GM23338 (cell line): ENCODE measurements at regions not wholly inside any gene's neighbourhood (a gene's known extent, or its start where the extent isn't known, plus 50 kb on each side); places are given as distances from the start of the nearest gene placed in this dataset.

Source experiments
- ATAC-seq: fragments of 200-7000 bp; cut with Tn5 transposase; 3 replicates; pipeline ENCODE4 v1.9.1; 2020
- DNase-seq: peaks from one replicate; pipeline ENCODE4 v3.0.0-alpha.2; 2015; ENCODE audit warnings: low spot score
- H2AFZ ChIP-seq: fragments of 200-600 bp; sonication (generic); 2 replicates; pipeline ENCODE4 v1.8.0; 2016; ENCODE audit warnings: antibody characterized with exemption, mild to moderate bottlenecking, moderate library complexity
- H3F3A ChIP-seq: fragments of 200-600 bp; sonication (generic); replicated peaks from 2 replicates; pipeline ENCODE4 v1.8.0; 2017; ENCODE audit warnings: antibody characterized with exemption, mixed run types, low read depth
- H3K27ac ChIP-seq: fragments of 200-600 bp; sonication (generic); 2 replicates; pipeline ENCODE4 v1.6.1; 2016; ENCODE audit warnings: low read depth
- H3K27me3 ChIP-seq: fragments of 200-600 bp; sonication (generic); 2 replicates; pipeline ENCODE4 v1.8.0; 2016; ENCODE audit warnings: mild to moderate bottlenecking, mixed run types, moderate library complexity; ENCODE audit not compliant: insufficient read depth
- H3K36me3 ChIP-seq: fragments of 200-600 bp; sonication (generic); 2 replicates; pipeline ENCODE4 v1.8.0; 2016; ENCODE audit warnings: mild to moderate bottlenecking; ENCODE audit not compliant: insufficient read depth
- H3K4me1 ChIP-seq: fragments of 200-600 bp; sonication (generic); 2 replicates; pipeline ENCODE4 v1.8.0; 2016; ENCODE audit warnings: mild to moderate bottlenecking, moderate library complexity; ENCODE audit not compliant: insufficient read depth
- H3K4me2 ChIP-seq: fragments of 200-600 bp; sonication (generic); 2 replicates; pipeline ENCODE4 v1.7.1; 2017; ENCODE audit warnings: mixed run types
- H3K4me3 ChIP-seq: fragments of 200-600 bp; sonication (generic); 2 replicates; pipeline ENCODE4 v1.6.1; 2016; ENCODE audit warnings: mixed run types
- H3K79me2 ChIP-seq: fragments of 200-600 bp; sonication (generic); replicated peaks from 2 replicates; pipeline ENCODE4 v1.8.0; 2017; ENCODE audit warnings: mild to moderate bottlenecking; ENCODE audit not compliant: insufficient read depth
- H3K9me2 ChIP-seq: fragments of 200-600 bp; sonication (generic); 2 replicates; pipeline ENCODE4 v1.8.0; 2017; ENCODE audit not compliant: insufficient read depth
- H4K20me1 ChIP-seq: fragments of 200-600 bp; sonication (generic); replicated peaks from 2 replicates; pipeline ENCODE4 v1.8.0; 2017; ENCODE audit warnings: mild to moderate bottlenecking; ENCODE audit not compliant: insufficient read depth
- H3K27ac Mint-ChIP-seq: 2 replicates; pipeline ENCODE4 v1.8.0; 2020; ENCODE audit warnings: inconsistent platforms, mild to moderate bottlenecking, moderate library complexity, mixed read lengths
- H3K27me3 Mint-ChIP-seq: 3 replicates; pipeline ENCODE4 v1.8.0; 2022; ENCODE audit warnings: low read depth, mild to moderate bottlenecking, moderate library complexity, mixed read lengths, inconsistent platforms; ENCODE audit not compliant: insufficient read depth, poor library complexity
- H3K36me3 Mint-ChIP-seq: 3 replicates; pipeline ENCODE4 v1.8.0; 2021; ENCODE audit warnings: low read depth, mild to moderate bottlenecking, inconsistent platforms, moderate library complexity, mixed read lengths
- H3K4me1 Mint-ChIP-seq: 3 replicates; pipeline ENCODE4 v1.8.0; 2020; ENCODE audit warnings: mild to moderate bottlenecking, inconsistent platforms, mixed read lengths
- H3K4me3 Mint-ChIP-seq: 3 replicates; pipeline ENCODE4 v1.8.0; 2021; ENCODE audit warnings: moderate library complexity, mild to moderate bottlenecking, inconsistent platforms, mixed read lengths
- H3K9me3 Mint-ChIP-seq: 3 replicates; pipeline ENCODE4 v1.8.0; 2020; ENCODE audit warnings: moderate library complexity, mild to moderate bottlenecking, inconsistent platforms, mixed read lengths
- EZH2phosphoT487 ChIP-seq: fragments of 200-600 bp; sonication (generic); IDR thresholded peaks from one replicate; pipeline ENCODE4 v1.8.1; 2018; ENCODE audit warnings: antibody characterized with exemption; ENCODE audit not compliant: unreplicated experiment
- NANOG ChIP-seq: IDR thresholded peaks from 2 replicates; pipeline ENCODE4 v1.6.1; 2016; ENCODE audit warnings: antibody characterized with exemption, borderline replicate concordance
- POLR2AphosphoS5 ChIP-seq: IDR thresholded peaks from 2 replicates; pipeline ENCODE4 v1.6.1; 2016; ENCODE audit warnings: antibody characterized with exemption, low read depth
- TF ChIP-seq, protein P1 (sequence below): fragments of 250-450 bp; sonication (Bioruptor Pico); IDR thresholded peaks from 2 replicates; pipeline ENCODE4 v1.5.0; 2020; ENCODE audit warnings: mild to moderate bottlenecking, moderate library complexity
- TF ChIP-seq, protein P2 (sequence below): IDR thresholded peaks from one replicate; pipeline ENCODE4 v1.6.1; 2018; ENCODE audit warnings: antibody characterized with exemption; ENCODE audit not compliant: unreplicated experiment
- TF ChIP-seq, protein P3 (sequence below), 2 experiments: fragments of 200-600 bp in 1 of 2; sonication (generic) in 1 of 2; conservative IDR thresholded peaks; 2 replicates each; pipeline versions ENCODE4 v1.5.1 to v1.6.1; 2016 to 2017; ENCODE audit warnings: antibody characterized with exemption in 2 of 2, low read depth in 2 of 2, mild to moderate bottlenecking in 2 of 2, moderate library complexity in 1 of 2

DNA sequence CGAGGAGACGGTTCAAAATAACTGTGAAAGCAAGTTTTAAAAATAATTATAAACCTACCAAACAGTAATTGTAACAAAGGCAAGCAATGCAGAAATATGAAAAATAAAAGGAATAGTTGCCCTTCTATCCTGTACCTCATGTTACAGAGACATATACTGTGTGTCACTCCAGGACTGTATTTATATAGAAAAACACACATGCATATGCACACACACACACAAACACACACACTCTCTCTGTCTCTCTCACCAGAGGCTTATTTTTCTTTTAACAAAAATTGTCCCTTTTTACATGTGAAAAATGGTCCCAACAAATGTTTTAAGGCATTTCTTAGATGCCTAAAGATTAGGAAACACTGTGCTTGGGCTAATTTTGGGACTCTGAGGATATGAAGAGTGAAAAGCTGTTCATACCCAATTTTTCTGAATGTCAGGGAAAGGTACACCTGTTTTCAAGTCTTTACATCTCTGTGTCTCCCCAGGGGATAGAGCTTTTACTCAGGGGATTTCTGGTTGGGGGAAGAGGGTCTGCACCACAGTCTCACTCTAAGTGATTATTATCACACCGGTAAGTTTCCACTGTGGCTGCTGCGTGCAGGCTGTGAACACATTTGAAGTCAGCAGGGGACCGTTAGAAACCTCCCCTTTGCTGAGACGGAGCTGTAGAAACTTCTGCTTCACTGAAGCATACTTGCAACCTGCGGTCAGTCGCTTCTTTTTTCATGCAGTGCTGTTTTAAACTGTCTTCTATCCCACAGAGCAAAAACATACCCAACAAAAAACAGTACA lies 51.4 kb upstream of the SPAG16 start:
- H3K9me3 Mint-ChIP-seq, result no peaks in the 10 kb centered on the region
- Histone ChIP-seq H4K20me1 (no peaks in the 10 kb centered on the region), H3K27me3 (no peaks in the 10 kb centered on the region), H3K27ac (no peak overlapping the region), H3K9me2 (no peaks in the 10 kb centered on the region), H2AFZ (no peak overlapping the region; the same call in 1 of the 2 replicates), H3K4me3 (no peak overlapping the region), H3K4me1 (peaks cover 23% of the 10 kb centered on the region), H3K79me2 (no peaks in the 10 kb centered on the region), H3F3A (no peaks in the 10 kb centered on the region), H3K4me2 (0 out of 2 replicates have a peak overlapping the region, but pooled peaks have one; percentile 21), H3K36me3 (no peaks in the 10 kb centered on the region)
- TF ChIP-seq POLR2AphosphoS5 (no peak), EZH2phosphoT487 (no peak), NANOG (no peak)
- TF ChIP-seq, protein P1, sequence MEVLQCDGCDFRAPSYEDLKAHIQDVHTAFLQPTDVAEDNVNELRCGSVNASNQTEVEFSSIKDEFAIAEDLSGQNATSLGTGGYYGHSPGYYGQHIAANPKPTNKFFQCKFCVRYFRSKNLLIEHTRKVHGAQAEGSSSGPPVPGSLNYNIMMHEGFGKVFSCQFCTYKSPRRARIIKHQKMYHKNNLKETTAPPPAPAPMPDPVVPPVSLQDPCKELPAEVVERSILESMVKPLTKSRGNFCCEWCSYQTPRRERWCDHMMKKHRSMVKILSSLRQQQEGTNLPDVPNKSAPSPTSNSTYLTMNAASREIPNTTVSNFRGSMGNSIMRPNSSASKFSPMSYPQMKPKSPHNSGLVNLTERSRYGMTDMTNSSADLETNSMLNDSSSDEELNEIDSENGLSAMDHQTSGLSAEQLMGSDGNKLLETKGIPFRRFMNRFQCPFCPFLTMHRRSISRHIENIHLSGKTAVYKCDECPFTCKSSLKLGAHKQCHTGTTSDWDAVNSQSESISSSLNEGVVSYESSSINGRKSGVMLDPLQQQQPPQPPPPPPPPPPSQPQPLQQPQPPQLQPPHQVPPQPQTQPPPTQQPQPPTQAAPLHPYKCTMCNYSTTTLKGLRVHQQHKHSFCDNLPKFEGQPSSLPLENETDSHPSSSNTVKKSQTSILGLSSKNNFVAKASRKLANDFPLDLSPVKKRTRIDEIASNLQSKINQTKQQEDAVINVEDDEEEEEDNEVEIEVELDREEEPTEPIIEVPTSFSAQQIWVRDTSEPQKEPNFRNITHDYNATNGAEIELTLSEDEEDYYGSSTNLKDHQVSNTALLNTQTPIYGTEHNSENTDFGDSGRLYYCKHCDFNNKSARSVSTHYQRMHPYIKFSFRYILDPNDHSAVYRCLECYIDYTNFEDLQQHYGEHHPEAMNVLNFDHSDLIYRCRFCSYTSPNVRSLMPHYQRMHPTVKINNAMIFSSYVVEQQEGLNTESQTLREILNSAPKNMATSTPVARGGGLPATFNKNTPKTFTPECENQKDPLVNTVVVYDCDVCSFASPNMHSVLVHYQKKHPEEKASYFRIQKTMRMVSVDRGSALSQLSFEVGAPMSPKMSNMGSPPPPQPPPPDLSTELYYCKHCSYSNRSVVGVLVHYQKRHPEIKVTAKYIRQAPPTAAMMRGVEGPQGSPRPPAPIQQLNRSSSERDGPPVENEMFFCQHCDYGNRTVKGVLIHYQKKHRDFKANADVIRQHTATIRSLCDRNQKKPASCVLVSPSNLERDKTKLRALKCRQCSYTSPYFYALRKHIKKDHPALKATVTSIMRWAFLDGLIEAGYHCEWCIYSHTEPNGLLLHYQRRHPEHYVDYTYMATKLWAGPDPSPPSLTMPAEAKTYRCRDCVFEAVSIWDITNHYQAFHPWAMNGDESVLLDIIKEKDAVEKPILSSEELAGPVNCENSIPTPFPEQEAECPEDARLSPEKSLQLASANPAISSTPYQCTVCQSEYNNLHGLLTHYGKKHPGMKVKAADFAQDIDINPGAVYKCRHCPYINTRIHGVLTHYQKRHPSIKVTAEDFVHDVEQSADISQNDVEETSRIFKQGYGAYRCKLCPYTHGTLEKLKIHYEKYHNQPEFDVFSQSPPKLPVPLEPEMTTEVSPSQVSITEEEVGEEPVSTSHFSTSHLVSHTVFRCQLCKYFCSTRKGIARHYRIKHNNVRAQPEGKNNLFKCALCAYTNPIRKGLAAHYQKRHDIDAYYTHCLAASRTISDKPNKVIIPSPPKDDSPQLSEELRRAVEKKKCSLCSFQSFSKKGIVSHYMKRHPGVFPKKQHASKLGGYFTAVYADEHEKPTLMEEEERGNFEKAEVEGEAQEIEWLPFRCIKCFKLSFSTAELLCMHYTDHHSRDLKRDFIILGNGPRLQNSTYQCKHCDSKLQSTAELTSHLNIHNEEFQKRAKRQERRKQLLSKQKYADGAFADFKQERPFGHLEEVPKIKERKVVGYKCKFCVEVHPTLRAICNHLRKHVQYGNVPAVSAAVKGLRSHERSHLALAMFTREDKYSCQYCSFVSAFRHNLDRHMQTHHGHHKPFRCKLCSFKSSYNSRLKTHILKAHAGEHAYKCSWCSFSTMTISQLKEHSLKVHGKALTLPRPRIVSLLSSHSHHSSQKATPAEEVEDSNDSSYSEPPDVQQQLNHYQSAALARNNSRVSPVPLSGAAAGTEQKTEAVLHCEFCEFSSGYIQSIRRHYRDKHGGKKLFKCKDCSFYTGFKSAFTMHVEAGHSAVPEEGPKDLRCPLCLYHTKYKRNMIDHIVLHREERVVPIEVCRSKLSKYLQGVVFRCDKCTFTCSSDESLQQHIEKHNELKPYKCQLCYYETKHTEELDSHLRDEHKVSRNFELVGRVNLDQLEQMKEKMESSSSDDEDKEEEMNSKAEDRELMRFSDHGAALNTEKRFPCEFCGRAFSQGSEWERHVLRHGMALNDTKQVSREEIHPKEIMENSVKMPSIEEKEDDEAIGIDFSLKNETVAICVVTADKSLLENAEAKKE (CRISPR knock-in tag), result no peak
- TF ChIP-seq, protein P2, sequence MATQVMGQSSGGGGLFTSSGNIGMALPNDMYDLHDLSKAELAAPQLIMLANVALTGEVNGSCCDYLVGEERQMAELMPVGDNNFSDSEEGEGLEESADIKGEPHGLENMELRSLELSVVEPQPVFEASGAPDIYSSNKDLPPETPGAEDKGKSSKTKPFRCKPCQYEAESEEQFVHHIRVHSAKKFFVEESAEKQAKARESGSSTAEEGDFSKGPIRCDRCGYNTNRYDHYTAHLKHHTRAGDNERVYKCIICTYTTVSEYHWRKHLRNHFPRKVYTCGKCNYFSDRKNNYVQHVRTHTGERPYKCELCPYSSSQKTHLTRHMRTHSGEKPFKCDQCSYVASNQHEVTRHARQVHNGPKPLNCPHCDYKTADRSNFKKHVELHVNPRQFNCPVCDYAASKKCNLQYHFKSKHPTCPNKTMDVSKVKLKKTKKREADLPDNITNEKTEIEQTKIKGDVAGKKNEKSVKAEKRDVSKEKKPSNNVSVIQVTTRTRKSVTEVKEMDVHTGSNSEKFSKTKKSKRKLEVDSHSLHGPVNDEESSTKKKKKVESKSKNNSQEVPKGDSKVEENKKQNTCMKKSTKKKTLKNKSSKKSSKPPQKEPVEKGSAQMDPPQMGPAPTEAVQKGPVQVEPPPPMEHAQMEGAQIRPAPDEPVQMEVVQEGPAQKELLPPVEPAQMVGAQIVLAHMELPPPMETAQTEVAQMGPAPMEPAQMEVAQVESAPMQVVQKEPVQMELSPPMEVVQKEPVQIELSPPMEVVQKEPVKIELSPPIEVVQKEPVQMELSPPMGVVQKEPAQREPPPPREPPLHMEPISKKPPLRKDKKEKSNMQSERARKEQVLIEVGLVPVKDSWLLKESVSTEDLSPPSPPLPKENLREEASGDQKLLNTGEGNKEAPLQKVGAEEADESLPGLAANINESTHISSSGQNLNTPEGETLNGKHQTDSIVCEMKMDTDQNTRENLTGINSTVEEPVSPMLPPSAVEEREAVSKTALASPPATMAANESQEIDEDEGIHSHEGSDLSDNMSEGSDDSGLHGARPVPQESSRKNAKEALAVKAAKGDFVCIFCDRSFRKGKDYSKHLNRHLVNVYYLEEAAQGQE, result no peak
- TF ChIP-seq, protein P3, sequence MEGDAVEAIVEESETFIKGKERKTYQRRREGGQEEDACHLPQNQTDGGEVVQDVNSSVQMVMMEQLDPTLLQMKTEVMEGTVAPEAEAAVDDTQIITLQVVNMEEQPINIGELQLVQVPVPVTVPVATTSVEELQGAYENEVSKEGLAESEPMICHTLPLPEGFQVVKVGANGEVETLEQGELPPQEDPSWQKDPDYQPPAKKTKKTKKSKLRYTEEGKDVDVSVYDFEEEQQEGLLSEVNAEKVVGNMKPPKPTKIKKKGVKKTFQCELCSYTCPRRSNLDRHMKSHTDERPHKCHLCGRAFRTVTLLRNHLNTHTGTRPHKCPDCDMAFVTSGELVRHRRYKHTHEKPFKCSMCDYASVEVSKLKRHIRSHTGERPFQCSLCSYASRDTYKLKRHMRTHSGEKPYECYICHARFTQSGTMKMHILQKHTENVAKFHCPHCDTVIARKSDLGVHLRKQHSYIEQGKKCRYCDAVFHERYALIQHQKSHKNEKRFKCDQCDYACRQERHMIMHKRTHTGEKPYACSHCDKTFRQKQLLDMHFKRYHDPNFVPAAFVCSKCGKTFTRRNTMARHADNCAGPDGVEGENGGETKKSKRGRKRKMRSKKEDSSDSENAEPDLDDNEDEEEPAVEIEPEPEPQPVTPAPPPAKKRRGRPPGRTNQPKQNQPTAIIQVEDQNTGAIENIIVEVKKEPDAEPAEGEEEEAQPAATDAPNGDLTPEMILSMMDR (conservative IDR thresholded peaks at IDR 0.05; ENCODE audit: low read depth in 2 of 2), result no peak
- no peaks in the 10 kb centered on the region for H3K36me3 Mint-ChIP-seq
- peaks cover 28% of the 10 kb centered on the region for H3K4me1 Mint-ChIP-seq
- no peaks in the 10 kb centered on the region for H3K27me3 Mint-ChIP-seq
- peak; percentile 41 for DNase-seq
- peak overlapping the region; percentile 50; the same call in 2 of the 3 replicates for H3K4me3 Mint-ChIP-seq
- peak; percentile 68 for ATAC-seq
- peak overlapping the region; percentile 24; the same call in 1 of the 2 replicates for H3K27ac Mint-ChIP-seq
